ENCODE measurements at regions not wholly inside any gene's neighbourhood (a gene's known extent, or its start where the extent isn't known, plus 50 kb on each side); places are given as distances from the start of the nearest gene placed in this dataset.
"Not testable (repeated sequence)": the region's sequence is repeated elsewhere in the genome, so short reads cannot be mapped to it uniquely, and the experiment has no call there.

DNA sequence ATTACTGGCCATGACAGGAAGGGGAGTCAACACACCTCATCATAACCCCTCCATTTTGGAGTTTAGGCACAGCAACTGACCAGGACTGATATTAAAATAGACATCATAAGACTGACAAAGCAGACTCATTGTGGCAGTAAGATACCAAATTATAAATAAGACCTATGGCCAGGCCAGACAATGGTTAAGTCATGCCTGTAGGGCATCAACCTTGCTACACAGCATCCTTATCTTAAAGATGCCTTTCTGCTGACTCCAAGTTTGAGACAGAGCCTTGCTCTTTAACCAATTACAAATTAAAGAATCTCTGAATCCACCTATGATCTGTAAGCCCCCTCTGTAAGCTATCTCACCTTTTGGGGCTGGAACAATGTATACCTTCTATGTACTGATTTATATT, 65.5 kb downstream of the VCX2 start:
- no peak for DNase-seq

DNA sequence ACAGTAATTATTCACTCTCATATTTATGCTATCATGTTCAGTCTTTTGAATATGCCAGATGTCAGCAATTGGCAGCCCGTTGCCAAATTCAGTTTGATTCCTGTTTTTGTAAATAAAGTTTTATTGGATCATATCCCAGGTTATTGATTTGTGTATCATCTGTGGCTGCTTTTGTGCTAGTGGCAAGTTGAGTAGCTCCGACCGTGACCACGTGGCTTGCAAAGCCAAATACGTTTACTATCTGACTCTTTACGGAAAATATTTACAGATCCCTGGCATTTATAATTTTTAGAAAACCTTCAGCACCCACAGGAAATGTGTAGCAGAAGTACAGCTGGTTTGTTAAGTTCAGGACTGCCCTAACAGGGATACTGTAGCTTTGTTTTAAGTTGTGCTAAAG, 67.4 kb downstream of the VCX2 start:
- DNase-seq: no peak

GRCh38 chrX:8091510-8091909, 79.6 kb downstream of the VCX2 start:
- DNase-seq: no peak

- DNase-seq: no peak
Measured at GRCh38 chrX:8090906-8091305, 80.2 kb downstream of the VCX2 start.

GRCh38 chrX:8090482-8090881, 80.6 kb downstream of the VCX2 start:
- no peak for DNase-seq

DNA sequence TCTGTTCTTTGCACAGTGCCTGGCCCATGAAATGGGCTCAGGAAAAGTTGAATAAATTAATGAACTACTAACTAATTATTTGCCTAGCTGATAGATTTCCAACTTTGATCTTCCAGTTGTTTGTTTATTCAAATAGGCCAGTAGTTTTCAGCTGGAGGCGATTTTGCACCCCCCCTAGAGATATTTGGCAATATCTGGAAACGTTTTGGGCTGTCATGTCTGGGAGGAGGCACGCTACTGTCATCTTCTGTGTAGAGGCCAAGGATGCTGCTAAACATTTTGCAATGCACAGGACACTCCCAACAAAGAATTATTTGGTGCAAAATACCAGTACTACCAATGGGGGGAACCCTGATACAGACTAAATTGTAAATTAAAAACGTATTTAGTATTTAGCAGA, 81.9 kb downstream of the VCX2 start:
- no peak for DNase-seq

DNA sequence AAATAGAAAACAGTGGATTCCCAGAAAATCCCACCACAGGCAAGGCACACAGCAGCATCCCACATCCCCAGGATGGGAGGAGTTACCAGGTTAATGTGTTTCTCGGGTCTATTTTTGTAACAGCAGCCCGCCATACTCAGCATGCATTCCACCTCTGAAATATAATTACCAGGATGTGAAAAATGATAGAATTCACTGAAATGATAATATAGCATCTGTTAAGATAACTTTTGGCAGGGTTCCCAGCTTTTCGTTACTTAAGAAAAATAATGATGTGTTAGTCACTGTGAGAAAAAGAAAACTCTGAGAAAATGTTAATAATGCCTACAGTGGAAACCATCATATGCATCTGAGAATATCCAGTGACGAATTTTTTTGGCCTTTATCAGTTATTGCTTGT, 87.1 kb downstream of the VCX2 start:
- peak; percentile 92 for DNase-seq

DNA sequence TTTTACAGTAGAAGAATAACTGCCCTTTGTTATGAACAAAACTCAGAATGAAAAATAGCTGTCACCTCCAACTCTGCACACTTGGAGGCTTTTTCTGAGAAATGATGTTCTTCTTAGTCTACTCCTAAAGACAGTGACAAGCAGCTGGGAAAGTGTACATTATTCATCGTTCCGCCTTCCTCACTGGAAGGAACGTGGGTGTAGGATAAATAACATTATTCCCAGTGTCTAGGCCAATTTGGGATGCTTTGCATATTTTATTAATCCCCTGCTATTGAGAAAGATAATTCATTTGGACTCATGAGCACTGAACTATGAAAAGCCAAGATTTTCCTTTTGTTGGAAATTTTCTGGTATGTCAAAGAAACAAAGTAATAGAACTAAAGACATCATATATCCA, 87.8 kb downstream of the VCX2 start:
- DNase-seq: peak; percentile 73

DNA sequence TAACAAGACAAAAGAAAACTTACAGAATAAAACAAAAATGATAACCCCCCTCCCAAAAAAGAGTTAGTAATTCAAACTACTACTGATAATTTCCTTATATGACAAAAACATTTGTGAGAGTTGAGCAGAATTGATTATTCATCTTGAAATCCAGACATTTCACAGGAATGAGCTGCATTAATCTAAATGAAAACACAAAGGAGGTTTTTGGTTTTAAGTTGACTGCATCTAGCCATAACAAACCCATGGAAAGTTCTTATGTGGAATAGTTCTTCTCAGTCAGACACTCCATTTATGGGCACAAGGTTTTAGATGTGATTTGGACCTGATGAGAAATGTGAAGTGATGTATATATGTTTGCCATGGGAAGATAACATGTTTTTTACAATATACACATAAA, 95.4 kb downstream of the VCX2 start:
- DNase-seq: peak; percentile 83

- peak; percentile 65 for DNase-seq
Measured at GRCh38 chrX:8067754-8068462, 103.2 kb downstream of the VCX2 start.

- no peak for DNase-seq
Measured at GRCh38 chrX:8052909-8053308, 118.2 kb downstream of the VCX2 start.

DNA sequence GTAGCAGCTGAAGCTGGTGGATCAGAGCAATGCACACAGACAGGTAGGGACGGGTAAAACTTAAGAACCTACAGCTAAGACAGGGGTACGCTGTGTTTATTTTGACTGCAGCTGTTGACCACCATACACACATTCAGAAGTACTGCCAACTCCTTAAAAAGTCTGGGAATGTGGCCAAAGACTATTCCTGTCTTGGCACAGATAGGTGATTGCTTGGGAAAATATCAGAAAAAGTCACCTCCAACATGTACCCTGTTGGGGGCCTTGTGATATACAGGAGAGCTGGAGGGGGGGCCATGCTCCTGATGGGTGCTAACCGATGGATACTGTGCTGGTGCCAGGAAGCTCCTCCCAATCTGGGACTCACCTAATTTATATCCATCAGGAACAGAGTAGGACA, 121.2 kb downstream of the VCX2 start:
- no peak for DNase-seq

- no peak for DNase-seq
Measured at GRCh38 chrX:8048466-8048865, 121.3 kb upstream of the PNPLA4 start.

- peak; percentile 12 for DNase-seq
Measured at GRCh38 chrX:8044947-8045346, 117.7 kb upstream of the PNPLA4 start.

GRCh38 chrX:8043546-8043945, 116.3 kb upstream of the PNPLA4 start:
- DNase-seq: no peak

- no peak for DNase-seq
Measured at GRCh38 chrX:8043121-8043520, 115.9 kb upstream of the PNPLA4 start.

DNA sequence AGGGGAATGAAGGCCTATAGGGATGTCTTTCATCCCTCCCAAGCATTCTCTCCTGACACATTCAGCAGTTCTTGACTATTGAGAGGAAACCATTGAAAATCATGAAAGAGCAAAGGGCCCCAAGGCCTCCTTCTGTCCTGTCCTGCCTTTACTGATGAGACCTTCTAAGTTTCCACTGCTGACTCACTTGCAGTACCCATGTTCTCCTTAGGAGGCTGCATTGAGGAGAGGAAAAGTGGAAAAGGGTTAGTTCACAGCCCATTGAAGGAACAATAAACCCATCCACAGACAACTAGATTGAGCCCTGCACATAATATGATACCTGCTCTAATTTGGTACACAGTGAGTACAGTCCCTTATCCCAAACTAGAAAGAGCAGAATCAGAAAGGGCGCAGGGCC, 115.1 kb upstream of the PNPLA4 start:
- DNase-seq: peak; percentile 0

DNA sequence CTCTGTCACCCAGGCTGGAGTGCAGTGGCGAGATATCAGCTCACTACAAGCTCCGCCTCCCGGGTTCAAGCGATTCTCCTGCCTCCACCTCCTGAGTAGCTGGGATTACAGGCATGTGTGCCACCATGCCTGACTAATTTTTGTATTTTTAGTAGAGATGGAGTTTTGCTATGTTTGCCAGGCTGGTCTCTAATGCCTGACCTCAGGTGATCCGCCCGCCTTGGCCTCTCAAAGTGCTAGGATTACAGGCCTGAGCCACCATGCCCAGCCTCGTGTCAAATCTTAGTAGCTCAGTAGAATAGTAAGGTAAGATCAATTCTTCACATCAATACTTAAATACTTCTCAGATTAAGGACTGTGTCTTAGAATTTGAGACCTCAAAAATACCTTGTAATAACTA, 112.5 kb upstream of the PNPLA4 start:
- DNase-seq: not testable (repeated sequence)

GRCh38 chrX:8037593-8038348, 110.6 kb upstream of the PNPLA4 start:
- DNase-seq: peak; percentile 4

DNA sequence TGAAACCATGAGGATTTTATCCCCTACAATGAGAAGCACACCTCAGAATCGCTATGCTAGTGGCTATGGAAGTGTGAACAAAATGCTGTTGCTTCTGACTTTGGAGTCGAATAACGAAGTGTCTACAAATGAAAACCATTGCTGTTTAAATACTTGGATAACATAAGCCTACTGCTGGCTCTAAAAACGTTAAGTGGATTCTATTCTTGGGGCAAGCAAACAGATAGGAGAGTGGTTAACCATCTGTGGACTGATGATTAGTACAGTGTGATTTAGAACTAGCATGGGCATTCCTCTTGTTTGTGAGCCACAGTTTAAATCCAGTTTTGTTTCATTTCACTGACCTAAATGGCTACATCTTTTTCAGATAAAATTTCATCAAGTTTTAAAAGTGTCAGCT, 109.7 kb upstream of the PNPLA4 start:
- DNase-seq: no peak

GRCh38 chrX:8034058-8034457, 106.8 kb upstream of the PNPLA4 start:
- no peak for DNase-seq

- no peak for DNase-seq
Measured at GRCh38 chrX:8033175-8033574, 106.0 kb upstream of the PNPLA4 start.

- DNase-seq: no peak
Measured at GRCh38 chrX:8030361-8030760, 103.1 kb upstream of the PNPLA4 start.

- DNase-seq: no peak
Measured at GRCh38 chrX:8027827-8028226, 100.6 kb upstream of the PNPLA4 start.

All from fibroblast of skin of back (primary cell).